Activated CD4-positive, alpha-beta T cell treated with anti-CD3 and anti-CD28 coated beads, Interleukin-2, amount 50 U/mL, for 1 hour (primary cell): ENCODE measurements at regions not wholly inside any gene's neighbourhood (a gene's known extent, or its start where the extent isn't known, plus 50 kb on each side); places are given as distances from the start of the nearest gene placed in this dataset.

Experiments
- DNase-seq: peaks from one replicate; pipeline ENCODE4 v3.0.0-alpha.2; 2020

DNA sequence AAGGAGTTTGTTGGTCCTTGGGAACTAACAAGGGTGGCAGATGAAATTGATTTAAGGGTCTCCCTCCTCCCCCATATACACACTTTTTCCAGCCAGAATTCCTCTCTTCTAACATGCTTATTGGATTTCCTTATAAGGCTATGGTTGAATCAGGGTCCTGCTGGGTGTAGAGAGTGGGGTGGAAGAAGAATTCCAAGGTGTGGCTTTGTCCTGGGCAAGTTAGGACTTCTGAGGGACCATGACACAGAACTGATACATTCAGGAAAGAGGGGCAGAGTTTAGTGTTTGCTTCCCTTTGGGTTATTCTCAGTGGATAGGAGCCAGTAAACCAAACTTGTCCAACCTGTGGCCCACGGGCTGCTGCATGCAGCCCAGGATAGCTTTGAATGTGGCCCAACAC lies 116.5 kb downstream of the SNX18 start:
- no peak for DNase-seq

DNA sequence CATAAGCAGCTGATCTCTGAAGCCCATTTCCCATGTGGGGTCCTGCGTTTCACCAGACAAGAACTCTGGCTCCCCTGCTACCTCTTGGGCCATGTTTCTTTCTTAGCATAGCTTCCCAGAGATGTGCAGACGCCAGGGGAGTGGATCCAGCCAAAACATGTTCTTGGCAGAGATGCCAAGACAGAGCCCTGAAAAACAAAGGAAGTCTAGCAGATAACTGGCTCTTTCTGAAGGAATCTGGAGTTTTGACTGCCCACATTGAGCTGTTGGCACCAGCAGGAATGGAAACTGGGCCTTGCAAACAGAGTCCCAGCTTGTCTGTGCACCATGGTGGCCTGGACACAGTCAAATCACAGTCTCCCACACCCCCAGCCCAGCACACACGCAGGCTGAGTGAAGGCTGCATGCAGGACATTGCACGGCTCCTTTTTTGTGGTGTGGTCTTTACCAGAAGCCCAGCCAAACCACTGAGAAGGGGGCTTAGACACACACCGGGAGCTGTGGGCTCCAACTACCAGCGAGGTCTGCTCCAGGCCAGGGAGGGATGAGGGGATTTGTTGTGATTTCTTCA lies 114.7 kb downstream of the SNX18 start:
- no peak for DNase-seq

DNA sequence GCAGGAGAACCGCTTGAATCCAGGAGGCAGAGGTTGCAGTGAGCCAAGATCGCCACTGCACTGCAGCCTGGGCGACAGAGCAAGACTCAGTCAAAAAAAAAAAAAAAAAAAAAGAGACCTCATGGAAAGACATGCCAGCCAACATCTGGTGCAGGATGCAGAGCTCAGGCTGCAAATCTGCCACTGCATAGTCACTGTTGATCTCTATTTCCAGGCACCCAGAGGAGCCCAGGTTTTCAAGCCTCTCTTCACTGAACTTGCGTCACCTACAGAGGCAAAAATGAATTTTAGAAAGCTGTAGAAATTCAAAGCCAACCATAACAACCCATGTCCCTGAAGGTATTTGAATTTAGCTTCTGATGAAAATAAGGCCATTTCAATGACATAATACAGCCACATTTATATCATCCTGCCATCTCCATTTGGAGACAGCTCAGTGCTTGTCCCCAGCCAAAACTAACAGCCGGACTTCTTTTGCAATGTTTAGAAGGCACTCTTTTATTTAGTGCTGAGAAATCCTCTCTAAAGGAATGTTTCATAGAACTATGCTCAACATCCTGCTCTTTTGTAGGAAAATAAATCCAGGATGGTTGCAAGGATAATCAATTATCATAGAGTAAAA lies 113.3 kb downstream of the SNX18 start:
- DNase-seq: no peak

DNA sequence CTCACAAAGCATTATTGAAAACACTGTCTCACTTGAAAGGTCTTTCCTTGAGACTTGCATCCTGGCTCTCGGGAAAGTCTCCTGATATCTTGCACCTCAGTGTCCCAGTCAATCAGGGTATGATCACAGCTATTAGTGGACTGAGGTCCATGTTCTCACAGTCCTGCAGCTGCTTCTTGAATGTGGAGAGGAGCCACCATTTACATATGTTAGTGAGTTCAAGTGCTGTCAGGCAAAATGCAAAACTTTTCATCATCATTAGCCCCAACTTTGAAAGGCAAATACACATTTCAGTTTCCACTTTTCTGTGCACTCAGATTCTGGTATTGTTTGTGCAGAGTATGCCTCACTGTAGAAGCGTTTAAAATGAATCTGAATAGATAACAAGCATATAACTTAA lies 111.6 kb downstream of the SNX18 start:
- no peak for DNase-seq

DNA sequence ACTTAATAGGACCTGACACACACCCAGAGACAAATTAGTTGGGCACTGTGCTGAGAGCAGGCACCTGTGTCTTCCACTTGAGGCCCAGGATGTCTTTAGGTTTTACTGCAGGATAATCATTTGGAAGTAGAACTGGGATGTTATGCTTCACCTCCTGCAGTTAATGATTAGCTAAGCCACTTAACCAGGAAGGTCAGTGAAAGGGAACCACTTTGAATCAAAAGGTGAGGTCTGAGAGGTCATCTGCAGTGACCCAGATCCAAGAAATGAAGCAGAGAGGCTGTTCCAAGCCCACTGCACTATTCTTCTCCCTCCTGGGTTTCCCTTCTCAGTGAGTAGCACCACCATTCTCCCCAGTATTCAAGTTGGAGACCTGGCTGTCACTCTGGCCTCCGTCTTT lies 110.5 kb downstream of the SNX18 start:
- DNase-seq: no peak

DNA sequence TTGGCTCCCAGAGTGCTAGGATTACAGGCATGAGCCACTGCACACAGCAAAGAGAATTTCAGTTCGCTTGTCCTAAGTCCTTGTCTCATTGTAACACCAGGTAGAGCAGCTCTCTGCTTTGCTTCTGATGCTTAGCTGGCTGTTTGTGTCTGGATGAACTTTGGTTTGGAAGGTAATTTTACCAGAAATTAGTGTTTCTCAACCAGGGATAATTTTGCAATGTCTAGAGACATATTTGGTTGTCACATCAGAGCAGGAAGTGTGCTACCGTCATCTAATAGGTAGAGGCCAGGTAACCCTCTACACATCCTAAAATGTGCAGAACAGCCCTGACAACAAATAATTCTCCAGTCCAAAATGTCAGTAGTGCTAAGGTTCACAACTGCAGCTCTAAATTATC lies 108.8 kb downstream of the SNX18 start:
- no peak for DNase-seq

DNA sequence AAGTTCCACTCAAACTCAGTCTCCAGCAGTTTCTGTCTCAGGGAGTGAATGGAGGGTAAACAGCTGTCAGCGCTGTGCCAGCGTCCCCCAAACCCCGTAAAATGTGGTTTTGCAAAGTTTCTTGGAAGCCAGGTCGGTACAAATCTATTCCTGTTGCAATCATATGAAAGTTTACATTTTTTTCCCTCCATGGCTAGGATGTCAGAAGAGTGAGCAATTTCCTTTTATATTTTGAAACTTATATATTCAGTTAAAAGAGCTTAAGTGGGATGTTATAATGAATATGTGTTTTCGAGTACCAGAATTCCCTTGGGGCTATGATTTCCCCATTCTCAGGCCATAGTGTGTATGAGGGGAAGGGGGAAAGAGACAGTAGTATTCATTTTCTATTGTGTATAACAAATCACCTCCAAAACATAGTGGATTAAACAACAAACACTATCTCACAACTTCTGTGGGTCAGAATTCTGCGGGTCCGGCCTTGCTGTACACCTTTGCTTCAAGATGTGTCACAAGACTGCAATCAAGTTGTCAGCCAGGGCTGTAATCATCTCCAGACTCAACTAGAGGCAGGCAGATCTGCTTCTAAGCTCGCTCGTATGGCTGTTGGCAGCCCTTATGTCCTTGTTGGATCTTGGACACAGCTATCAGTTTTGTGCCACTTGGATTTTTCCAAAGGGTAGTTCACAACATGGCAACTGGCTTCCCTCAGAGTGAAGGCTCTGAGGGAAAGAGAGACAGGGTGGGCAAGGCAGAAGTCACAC lies 107.4 kb downstream of the SNX18 start:
- DNase-seq: no peak

DNA sequence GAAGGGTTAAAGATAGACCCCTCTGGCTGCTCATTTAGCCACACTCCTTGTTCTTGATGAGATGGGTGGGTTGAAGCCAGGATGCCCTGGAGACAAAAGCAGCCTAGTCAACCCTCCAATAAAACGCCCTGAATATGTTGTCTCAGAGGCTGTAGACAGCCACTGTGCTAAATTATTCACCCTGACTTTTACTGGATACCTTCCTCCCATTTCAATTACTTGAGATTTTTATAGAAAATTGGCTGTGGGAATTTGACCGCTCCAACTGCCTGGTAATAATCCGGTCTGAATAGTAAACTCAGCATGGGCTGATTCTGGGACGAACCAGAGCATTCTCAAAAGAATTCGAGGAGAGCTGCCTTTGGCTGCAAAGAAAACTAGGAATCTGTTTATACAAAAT lies 104.2 kb downstream of the SNX18 start:
- no peak for DNase-seq

DNA sequence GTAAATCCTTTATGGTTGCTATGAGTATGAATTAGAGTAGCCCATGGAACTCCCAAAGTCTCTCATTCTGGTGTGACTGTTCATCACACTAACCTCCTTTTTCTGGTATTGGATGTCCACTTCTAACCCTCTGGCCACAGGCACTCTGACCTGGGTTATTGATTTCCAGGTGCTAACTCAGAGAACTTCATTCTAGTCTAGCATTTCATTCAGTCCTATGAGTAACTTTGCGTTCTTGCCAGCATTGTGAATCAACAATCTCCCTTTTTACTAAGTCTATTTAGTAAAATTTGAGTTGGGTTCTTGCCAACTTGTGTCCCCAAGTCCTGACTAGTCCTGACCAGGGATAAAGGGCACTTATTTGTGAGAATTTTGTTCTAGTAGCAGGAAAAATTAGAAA lies 103.5 kb downstream of the SNX18 start:
- no peak for DNase-seq

DNA sequence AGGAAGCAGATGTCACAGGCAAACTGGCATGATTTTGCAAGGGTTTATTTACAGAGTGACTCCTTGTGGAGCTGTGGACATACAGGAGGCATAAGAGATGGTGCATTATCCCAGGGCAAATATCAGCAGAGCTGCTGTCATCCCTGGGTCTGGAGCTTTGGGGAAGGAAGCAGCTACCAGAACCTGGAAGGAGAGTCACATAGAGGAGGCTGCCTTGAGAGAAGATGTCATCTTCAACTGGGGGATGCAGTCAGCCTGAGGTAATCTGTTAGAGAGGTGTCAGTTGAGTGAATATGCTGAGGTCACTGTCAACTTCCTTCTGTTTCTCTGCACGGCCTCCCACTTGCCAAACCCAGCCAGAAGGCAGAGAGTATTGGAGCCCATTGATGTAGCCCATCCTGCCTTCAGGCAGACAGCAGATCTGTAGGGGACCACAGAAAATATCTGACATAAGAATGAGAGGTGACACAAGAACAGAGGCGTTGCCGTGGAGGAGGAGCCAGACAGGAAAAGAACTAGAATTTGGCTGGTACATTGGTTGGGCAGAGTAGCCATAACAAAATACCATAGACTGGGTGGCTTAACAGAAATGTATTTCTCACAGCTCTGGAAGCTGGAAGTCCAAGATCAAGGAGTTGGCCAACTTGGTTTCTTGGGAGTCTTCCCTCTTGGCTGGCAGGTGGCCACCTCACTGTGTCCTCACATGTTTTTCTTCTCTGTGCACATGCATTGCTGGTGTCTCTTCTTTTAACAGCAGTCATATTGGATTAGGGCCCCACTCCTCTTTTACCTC lies 102.8 kb downstream of the SNX18 start:
- DNase-seq: no peak

DNA sequence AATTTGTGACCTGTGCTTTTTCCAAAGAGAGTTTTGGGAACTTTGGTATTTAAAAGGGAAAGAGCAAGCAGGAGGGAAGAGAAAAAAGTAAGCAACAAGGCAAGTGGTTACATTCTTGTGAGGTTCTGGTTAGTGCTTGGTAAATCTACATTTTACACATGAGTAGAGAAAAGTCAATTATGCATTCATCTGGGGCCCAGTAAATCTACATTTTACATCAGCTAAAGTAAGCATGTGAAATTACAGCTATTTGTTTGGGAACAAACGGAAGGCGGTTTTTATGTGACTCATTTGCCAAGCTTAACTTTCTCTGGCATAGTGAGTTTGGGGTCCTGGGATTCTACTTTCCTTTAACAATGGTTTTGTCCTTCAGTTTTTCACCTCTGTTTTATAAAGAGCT lies 102.2 kb downstream of the SNX18 start:
- no peak for DNase-seq

DNA sequence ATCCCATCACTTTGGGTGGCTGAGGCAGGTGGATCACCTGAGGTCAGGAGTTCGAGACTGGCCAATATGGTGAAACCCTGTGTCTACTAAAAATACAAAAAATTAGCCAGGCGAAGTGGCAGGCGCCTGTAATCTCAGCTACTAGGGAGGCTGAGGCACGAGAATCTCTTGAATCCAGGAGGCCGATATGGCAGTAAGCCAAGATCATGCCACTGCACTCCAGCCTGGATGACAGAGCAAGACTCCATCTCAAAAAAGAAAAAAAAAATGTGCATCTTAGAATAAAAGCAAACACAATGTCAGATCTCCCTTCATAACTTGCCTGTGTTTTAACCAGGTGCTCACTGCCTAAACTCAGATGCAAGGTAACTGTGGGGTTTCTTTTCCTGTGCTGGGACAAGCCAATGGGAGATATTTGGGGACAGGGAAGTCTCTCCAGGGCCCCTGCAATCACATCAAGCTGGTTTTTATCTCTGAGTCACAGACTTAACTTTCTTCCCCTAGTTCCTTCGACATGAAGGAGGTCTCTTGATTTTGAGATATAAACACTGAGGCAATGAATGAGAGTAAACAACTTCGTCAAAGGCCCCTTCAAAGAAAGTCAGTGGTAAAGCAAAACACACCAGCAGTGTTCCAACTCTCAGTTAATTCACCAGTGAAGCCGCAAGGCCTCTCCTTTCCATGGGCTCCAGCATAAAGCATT lies 99.1 kb downstream of the SNX18 start:
- no peak for DNase-seq

DNA sequence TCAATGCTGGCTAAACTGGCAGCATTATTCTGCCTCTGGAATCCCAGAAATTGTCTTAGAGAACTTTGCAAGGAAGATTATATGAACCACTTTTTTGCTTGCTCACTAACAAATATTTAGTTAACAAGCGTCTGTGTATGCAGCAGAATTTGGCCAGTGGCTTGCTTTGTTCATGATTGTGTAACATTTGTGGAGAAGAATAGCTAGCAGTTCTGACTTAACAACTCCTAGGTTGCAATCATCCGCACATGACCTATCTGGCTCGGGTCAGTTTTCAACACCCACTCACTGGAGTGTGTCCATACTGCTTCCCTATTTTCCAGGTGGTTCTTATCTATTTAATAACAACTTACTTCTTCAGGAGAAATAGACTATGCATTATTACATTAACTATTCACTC lies 98.5 kb downstream of the SNX18 start:
- no peak for DNase-seq

DNA sequence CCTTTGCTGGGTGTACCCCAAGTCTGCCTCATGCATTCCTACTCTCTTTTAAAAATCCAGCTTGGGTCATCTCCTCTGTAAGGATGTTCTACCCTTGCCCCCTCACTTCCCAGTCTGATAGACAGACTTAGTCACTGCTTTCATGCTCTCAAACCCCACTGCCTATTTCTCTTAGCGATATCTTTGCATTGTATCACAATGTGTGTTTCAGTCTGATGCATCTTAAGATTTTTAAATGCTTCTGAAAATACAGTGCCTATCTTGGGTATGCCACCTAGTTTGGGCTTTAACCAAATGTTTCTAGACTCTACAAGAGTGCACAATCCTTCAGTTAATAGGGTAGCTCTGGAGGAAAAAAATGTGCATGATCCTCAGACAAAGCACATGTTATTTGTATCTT lies 97.8 kb downstream of the SNX18 start:
- DNase-seq: no peak

DNA sequence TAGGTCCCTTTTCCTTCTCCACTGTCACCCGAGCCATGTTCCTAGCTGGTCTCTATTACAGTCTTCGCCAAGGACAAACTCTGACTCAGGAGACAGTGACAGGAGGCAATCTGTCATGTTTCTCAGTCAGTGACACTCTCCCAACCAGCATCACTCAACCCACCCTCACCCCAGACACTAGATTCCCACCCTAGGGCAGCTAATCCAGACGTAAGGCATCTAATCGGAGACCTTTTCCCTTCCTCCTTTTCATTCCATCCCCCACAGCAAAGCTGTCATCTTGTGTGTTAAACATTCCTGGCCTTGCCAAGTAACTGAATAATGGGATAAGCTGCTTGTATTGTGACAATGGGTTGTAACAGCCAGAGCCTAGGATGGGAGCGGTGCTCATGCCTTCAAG lies 95.2 kb downstream of the SNX18 start:
- no peak for DNase-seq

DNA sequence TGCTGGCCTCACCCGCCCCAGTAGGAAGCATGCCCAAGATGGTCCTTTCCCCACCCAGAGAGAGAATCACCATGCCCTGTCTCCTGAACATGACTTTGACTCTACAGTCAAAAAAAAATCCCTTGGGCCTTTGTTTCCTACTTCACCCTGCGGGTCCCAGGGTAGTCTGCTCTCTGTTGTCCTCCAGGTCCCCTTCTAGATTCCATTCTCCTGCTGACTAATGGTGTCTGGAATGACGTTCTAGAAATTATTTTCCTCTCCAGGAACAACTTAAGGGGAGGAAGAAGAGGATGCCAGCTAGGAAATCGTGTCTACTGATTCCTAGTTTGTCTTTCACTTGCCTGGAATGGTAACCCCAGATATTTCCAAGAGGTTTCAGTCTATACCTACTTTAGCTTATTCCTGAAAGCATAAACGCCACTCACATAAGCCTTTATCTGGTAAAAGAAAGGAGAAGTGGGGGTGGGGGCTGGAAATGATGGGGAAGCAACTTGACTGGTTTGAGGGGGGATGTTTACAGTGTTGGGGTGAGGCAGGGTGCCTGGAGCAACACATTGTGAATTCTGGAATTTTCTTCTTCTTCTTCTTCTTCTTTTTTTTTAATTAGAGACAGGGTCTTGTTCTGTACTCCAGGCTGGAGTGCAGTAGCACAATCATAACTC lies 93.9 kb downstream of the SNX18 start:
- DNase-seq: no peak

DNA sequence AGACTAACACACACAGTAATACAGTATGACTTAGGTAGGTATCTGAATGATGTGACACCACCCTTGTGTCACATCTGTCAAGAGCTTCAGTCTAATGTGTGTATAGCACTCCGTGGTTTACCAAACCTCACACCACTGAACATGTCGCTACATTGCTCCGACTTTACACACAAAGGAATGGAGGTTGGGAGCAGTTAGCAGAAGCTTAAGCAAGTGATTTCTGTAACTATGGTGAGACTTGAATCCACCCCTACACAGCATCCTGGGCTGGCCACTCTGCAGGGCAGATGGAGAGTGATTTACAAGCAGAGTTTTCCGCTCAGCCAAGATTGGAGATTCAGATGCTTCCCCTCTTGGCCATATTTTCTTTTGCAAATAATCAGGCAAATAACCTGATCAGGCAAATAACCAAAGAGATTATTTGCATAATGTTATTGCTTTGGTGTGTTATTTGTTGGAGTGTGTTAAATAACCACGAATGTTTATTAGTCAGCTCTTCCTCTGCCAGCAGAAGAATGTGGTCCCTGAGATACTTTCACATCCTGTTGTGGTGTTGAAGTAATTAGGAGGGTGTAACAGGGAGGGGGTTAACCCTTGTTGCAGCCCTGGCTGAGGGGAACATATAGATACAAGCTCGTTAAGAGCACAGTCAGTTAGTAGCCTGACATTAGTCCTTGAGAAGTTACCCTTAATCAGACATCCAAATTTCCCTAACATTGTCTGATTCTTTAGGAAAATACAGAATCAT lies 92.8 kb downstream of the SNX18 start:
- DNase-seq: no peak

DNA sequence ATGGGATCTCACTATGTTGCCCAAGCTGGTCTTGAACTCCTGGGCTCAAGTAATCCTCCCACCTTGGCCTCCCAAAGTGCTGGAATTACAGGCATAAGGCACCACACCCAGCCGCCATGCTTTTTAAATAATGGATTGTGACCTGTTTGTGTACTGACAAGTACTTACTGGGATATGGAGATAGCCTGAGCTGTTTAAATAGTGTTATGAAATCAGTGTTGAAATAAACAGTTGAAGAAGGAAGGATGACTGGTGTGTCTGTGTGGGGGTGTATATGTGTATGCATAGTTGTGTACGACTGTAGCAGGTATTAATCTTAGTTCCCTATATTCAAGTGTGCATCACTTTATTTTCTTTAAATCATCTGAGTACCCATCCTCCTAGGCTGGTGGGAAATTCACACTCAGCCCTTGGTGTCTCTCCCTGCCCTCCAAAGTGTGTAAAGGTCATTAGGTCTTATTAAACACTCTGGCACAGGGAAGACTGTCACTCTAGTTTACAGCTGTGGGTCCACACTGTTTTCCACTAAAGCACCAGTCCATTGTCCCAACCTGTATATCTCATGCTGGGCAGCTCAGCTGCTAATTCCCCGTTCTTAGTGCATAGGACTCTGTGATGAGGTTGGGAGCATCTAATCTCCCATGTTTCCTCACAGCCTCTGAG lies 91.0 kb downstream of the SNX18 start:
- DNase-seq: no peak

DNA sequence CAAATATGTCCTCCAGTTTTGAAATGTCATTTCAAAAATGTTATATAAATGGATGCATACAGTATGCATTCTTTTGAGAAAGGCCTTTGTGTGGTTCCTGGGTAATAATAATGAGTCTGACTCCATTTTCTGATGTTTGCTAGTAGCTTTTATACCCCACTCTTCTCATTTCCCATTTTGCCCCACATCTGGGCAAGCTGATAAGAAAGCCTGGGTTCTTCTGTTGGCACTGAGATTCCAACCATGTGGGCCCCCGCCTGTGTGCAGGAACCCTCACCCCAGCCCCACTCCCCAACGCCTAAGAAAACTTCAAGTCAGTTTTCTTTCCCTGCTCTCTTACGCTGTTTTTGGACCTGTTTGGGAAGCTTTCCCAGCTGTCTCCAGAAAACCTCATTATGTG lies 89.4 kb downstream of the SNX18 start:
- DNase-seq: no peak

DNA sequence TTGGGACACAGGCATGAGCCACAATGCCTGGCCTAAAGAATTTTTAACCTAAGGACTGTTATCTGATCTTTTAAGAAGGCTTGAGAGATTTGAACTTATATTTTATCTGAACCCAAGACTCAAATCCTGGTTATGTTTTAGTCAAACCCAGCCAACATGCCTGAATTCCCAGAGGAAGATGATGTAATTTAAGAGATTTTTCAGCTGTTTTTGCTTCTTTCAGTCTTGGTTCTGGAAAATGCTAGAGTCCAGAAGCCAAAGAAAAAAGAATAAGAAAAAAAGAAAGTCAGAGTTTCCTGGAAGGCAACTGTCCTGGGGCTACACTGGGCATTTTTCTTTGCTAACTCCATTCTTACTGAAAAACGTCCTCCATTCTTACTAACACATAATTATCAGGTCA lies 85.8 kb downstream of the SNX18 start:
- no peak for DNase-seq

DNA sequence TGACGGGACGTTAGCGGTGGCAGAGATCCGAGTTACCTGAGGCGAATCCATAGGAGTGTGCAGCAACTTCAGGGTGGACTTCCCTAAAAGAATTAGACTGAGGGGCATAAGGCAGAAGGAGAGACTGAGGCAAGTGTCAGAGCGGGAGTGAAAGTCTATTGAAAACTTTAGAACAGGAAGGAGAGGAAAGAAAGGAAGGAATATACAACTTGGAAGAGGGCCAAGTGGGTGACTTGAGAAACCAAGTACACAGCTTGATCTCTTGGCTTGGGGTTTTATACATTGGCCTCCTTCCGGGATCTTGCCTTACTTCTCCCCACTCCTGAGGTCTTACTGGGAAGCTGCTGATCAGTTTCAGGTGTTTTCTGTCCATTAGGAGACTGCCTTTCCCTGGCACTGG lies 84.9 kb downstream of the SNX18 start:
- DNase-seq: no peak
